ENCODE measurements at regions not wholly inside any gene's neighbourhood (a gene's known extent, or its start where the extent isn't known, plus 50 kb on each side); places are given as distances from the start of the nearest gene placed in this dataset.

GRCh38 chr13:78032132-78032531, 113.5 kb upstream of the EDNRB start:
- DNase-seq (ENCODE audit: low read depth) = no peak

DNA sequence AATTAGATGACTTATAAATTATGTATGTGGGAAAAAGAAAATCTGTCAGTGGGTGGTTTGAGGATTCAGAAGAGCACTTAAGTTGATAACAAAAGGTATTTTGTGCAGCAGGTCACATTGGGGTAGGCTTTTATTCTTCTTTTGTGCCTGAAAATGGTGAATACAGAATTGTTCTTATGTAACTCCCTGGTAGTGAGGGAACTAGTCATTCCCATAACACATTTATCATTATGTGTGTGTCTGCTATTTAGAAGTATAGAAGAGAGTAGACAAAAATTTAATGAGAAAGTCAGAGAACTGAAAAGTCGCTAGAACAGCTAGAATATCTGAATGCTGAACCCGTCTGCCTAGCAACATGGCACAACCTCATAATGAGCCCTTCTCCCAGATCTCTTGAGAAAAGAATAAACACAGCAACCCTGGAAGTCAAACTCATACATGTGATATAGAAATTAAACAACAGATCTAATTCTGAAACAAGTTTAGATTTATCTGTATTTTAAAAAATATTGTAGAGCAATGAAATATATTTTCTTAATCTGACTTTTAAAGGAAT, 111.8 kb upstream of the EDNRB start:
- no peak for TF ChIP-seq CTCF (IDR thresholded peaks at IDR 0.05; ENCODE audit: insufficient read depth, low read length)

More at GRCh38 chr13:78032132-78032531, 113.5 kb upstream of the EDNRB start:
- no peak for TF ChIP-seq CTCF (IDR thresholded peaks at IDR 0.05; ENCODE audit: insufficient read depth, low read length)
- H3K4me3 ChIP-seq (ENCODE audit: low read depth, low read length) = no peak overlapping the region

DNA sequence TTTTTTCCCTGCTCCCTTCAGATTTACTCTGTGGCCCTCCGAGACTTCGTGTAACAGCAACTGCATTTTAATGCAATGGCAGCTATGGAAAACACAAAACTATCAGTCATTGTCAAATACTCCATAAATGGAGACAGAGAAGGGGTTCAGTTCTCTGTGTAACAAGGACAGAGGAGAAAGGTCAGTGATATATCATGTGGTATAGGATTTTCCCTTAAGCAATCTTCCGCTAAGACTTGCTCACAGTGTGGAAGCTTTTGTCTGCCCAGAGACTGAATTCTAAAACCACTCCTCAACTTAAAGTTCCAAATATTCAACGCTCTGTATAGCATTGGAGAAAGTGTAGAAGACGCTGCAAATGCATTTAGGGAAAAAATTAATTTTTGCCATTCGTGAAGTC, 111.3 kb upstream of the EDNRB start:
- no peak for TF ChIP-seq CTCF (IDR thresholded peaks at IDR 0.05; ENCODE audit: insufficient read depth, low read length)
- DNase-seq (ENCODE audit: low read depth) = no peak
- H3K4me3 ChIP-seq (ENCODE audit: low read depth, low read length) = no peak overlapping the region

More for the DNA sequence above, 111.8 kb upstream of the EDNRB start:
- H3K4me3 ChIP-seq (ENCODE audit: low read depth, low read length) = no peak overlapping the region
- DNase-seq (ENCODE audit: low read depth) = no peak

DNA sequence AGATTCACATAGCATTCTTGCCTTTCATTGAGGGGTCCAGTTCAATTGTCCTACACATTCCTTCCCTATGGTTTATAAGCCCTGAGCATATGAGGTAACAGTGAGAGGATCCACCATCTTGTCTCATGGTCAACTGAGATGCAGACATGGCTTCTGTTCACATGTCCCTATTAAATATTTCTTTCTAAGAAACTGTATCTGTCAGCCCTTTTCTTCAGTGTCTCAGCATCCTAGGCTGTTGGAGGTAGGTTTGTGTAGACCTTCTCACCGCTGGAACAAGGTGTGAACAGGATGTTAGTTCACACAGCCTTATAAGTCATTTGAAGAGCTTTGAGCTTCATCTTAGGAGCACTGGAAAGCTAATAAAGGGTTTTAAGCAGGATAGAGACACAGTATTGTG, 110.3 kb upstream of the EDNRB start:
- TF ChIP-seq CTCF (IDR thresholded peaks at IDR 0.05; ENCODE audit: insufficient read depth, low read length) = no peak
- no peak overlapping the region for H3K4me3 ChIP-seq (ENCODE audit: low read depth, low read length)
- no peak for DNase-seq (ENCODE audit: low read depth)

- H3K4me3 ChIP-seq (ENCODE audit: low read depth, low read length) = no peak overlapping the region
- DNase-seq (ENCODE audit: low read depth) = peak; percentile 59
- TF ChIP-seq CTCF (IDR thresholded peaks at IDR 0.05; ENCODE audit: insufficient read depth, low read length) = no peak
Observed at GRCh38 chr13:78024996-78025395, 106.4 kb upstream of the EDNRB start.

DNA sequence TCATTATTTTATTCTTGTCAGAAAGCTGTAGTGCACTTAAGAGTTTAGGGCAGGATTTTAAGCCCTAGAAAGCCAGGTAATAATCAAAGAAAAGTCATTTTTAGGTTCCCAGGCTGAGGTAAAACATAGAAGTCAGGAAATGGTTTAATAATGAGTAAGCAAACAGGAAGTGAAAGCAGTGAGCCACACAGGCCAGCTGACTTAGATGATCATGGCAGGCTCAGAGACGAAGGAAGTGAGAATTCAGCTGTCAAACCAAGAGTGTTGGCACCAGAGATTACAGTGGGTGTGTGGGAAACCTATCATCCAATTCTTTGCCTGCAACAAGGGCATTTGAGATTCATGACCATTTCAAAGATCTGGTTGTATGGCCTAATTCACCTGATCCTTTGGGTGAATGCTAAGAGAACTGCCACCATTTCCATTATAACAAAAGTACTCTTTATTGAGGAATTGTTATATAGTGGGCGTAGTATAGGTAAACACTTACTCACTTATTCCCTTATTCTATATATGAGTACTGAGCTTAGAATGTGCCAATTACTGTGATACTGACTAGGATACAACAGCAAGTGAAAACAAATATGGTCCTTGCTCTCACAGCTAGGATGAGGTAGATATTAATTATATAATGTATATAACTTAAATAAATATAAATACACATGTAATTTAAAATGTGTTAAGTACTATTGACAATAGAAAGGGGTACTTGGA, 103.7 kb upstream of the EDNRB start:
- H3K4me3 ChIP-seq (ENCODE audit: low read depth, low read length) = no peak overlapping the region
- TF ChIP-seq CTCF (IDR thresholded peaks at IDR 0.05; ENCODE audit: insufficient read depth, low read length) = no peak
- peak; percentile 61 for DNase-seq (ENCODE audit: low read depth)
